ENCODE measurements at regions not wholly inside any gene's neighbourhood (a gene's known extent, or its start where the extent isn't known, plus 50 kb on each side); places are given as distances from the start of the nearest gene placed in this dataset.
A peak's percentile ranks its signal among the peaks of the same experiment; 100 is the strongest.

GRCh38 chr5:96065685-96066385 is 104.2 kb upstream of the ELL2 start:
- Histone ChIP-seq H3K27ac (peak overlapping the region in 4 of 21 experiments; percentile 9 to 47 (median 34)), H3K4me3 (no peak overlapping the region)

GRCh38 chr5:96064877-96065276 is 103.2 kb upstream of the ELL2 start:
- H3K4me3 ChIP-seq, result no peak overlapping the region
- H3K27ac ChIP-seq, result no peak overlapping the region

- H3K27ac ChIP-seq, result no peak overlapping the region
- no peak overlapping the region for H3K4me3 ChIP-seq
Observed at GRCh38 chr5:96062836-96063235, 101.2 kb upstream of the ELL2 start.

- no peak overlapping the region for H3K27ac ChIP-seq
- H3K4me3 ChIP-seq, result no peak overlapping the region
Observed at GRCh38 chr5:96058084-96058483, 96.4 kb upstream of the ELL2 start.

- H3K27ac ChIP-seq, result no peak overlapping the region
- no peak overlapping the region for H3K4me3 ChIP-seq
Observed at GRCh38 chr5:96054311-96055030, 92.8 kb upstream of the ELL2 start.

GRCh38 chr5:96053063-96053735 is 91.5 kb upstream of the ELL2 start:
- Histone ChIP-seq H3K27ac (no peak overlapping the region), H3K4me3 (no peak overlapping the region)

GRCh38 chr5:96052374-96052773 is 90.7 kb upstream of the ELL2 start:
- Histone ChIP-seq H3K27ac (no peak overlapping the region), H3K4me3 (no peak overlapping the region)

GRCh38 chr5:96051401-96051830 is 89.8 kb upstream of the ELL2 start:
- Histone ChIP-seq H3K27ac (no peak overlapping the region), H3K4me3 (no peak overlapping the region)

- H3K4me3 ChIP-seq, result no peak overlapping the region
- H3K27ac ChIP-seq, result no peak overlapping the region
Observed at GRCh38 chr5:96050273-96050880, 88.7 kb upstream of the ELL2 start.

GRCh38 chr5:96049398-96050272 is 88.0 kb upstream of the ELL2 start:
- H3K27ac ChIP-seq, result no peak overlapping the region
- H3K4me3 ChIP-seq, result no peak overlapping the region

GRCh38 chr5:96048763-96049162 is 87.1 kb upstream of the ELL2 start:
- no peak overlapping the region for H3K4me3 ChIP-seq

GRCh38 chr5:96045888-96046287 is 84.2 kb upstream of the ELL2 start:
- no peak overlapping the region for H3K4me3 ChIP-seq
- no peak overlapping the region for H3K27ac ChIP-seq

More at GRCh38 chr5:96048763-96049162, 87.1 kb upstream of the ELL2 start:
- no peak overlapping the region for H3K27ac ChIP-seq

- Histone ChIP-seq H3K27ac (no peak overlapping the region), H3K4me3 (no peak overlapping the region)
Observed at GRCh38 chr5:96043446-96043845, 81.8 kb upstream of the ELL2 start.

- Histone ChIP-seq H3K27ac (peak overlapping the region in 4 of 21 experiments; percentile 3 to 42 (median 34)), H3K4me3 (no peak overlapping the region)
Observed at GRCh38 chr5:96037128-96037527, 75.5 kb upstream of the ELL2 start.

GRCh38 chr5:96036301-96036700 is 74.7 kb upstream of the ELL2 start:
- H3K27ac ChIP-seq, result peak overlapping the region in 2 of 21 experiments; percentile 3 to 42

GRCh38 chr5:96035796-96036195 is 74.1 kb upstream of the ELL2 start:
- H3K4me3 ChIP-seq, result no peak overlapping the region
- peak overlapping the region in 1 of 21 experiments; percentile 42 for H3K27ac ChIP-seq

More at GRCh38 chr5:96036301-96036700, 74.7 kb upstream of the ELL2 start:
- no peak overlapping the region for H3K4me3 ChIP-seq

- Histone ChIP-seq H3K4me3 (no peak overlapping the region), H3K27ac (no peak overlapping the region)
Observed at GRCh38 chr5:96033116-96033515, 71.5 kb upstream of the ELL2 start.

- H3K4me3 ChIP-seq, result no peak overlapping the region
- H3K27ac ChIP-seq, result no peak overlapping the region
Observed at GRCh38 chr5:96031811-96032261, 70.2 kb upstream of the ELL2 start.

- Histone ChIP-seq H3K27ac (no peak overlapping the region), H3K4me3 (no peak overlapping the region)
Observed at GRCh38 chr5:96031180-96031579, 69.5 kb upstream of the ELL2 start.
